ENCODE measurements at regions not wholly inside any gene's neighbourhood (a gene's known extent, or its start where the extent isn't known, plus 50 kb on each side); places are given as distances from the start of the nearest gene placed in this dataset.

GRCh38 chr16:59148769-59149155 lies 414.6 kb upstream of the GOT2 start:
- Histone ChIP-seq H3K27me3 (replicated peaks; ENCODE audit: insufficient read depth, low read length) (no peaks in the 10 kb centered on the region), H3K9me3 (replicated peaks; ENCODE audit: insufficient read depth, low read length) (no peaks in the 10 kb centered on the region), H3K4me1 (ENCODE audit: low read length) (no peaks in the 10 kb centered on the region), H3K27ac (ENCODE audit: low read length) (no peak overlapping the region), H2AFZ (ENCODE audit: low read length) (no peak overlapping the region), H3K4me2 (ENCODE audit: low read depth, low read length) (no peak overlapping the region), H3K36me3 (replicated peaks; ENCODE audit: insufficient read depth, low read length) (no peaks in the 10 kb centered on the region), H3K9ac (ENCODE audit: low read length) (no peak overlapping the region), H3F3A (ENCODE audit: insufficient read depth, low read length) (no peaks in the 10 kb centered on the region), H3K4me3 (ENCODE audit: low read length) (no peak overlapping the region), H3K9me2 (replicated peaks; ENCODE audit: insufficient read depth, low read length) (no peaks in the 10 kb centered on the region), H3K79me2 (ENCODE audit: low read length) (no peaks in the 10 kb centered on the region), H4K20me1 (ENCODE audit: insufficient read depth, low read length) (no peaks in the 10 kb centered on the region)
- TF ChIP-seq, protein P1, sequence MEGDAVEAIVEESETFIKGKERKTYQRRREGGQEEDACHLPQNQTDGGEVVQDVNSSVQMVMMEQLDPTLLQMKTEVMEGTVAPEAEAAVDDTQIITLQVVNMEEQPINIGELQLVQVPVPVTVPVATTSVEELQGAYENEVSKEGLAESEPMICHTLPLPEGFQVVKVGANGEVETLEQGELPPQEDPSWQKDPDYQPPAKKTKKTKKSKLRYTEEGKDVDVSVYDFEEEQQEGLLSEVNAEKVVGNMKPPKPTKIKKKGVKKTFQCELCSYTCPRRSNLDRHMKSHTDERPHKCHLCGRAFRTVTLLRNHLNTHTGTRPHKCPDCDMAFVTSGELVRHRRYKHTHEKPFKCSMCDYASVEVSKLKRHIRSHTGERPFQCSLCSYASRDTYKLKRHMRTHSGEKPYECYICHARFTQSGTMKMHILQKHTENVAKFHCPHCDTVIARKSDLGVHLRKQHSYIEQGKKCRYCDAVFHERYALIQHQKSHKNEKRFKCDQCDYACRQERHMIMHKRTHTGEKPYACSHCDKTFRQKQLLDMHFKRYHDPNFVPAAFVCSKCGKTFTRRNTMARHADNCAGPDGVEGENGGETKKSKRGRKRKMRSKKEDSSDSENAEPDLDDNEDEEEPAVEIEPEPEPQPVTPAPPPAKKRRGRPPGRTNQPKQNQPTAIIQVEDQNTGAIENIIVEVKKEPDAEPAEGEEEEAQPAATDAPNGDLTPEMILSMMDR (IDR thresholded peaks at IDR 0.05; ENCODE audit: low read length) = no peak
- TF ChIP-seq EZH2phosphoT487 (IDR thresholded peaks at IDR 0.05; ENCODE audit: low read length) (no peak), EZH2 (optimal IDR thresholded peaks at IDR 0.05; ENCODE audit: low read depth, low read length) (no peak)
- no peak for DNase-seq

- no peaks in the 10 kb centered on the region for H3K79me2 ChIP-seq (ENCODE audit: low read length)
- TF ChIP-seq, protein P1 (IDR thresholded peaks at IDR 0.05; ENCODE audit: low read length) = no peak
- TF ChIP-seq EZH2 (optimal IDR thresholded peaks at IDR 0.05; ENCODE audit: low read depth, low read length) (no peak), EZH2phosphoT487 (IDR thresholded peaks at IDR 0.05; ENCODE audit: low read length) (no peak)
- H3F3A ChIP-seq (ENCODE audit: insufficient read depth, low read length) = no peaks in the 10 kb centered on the region
- no peak for DNase-seq
- no peak overlapping the region for H3K4me2 ChIP-seq (ENCODE audit: low read depth, low read length)
- H4K20me1 ChIP-seq (ENCODE audit: insufficient read depth, low read length) = no peaks in the 10 kb centered on the region
- H2AFZ ChIP-seq (ENCODE audit: low read length) = no peak overlapping the region
- H3K4me1 ChIP-seq (ENCODE audit: low read length) = no peaks in the 10 kb centered on the region
- H3K27ac ChIP-seq (ENCODE audit: low read length) = no peak overlapping the region
- H3K36me3 ChIP-seq (replicated peaks; ENCODE audit: insufficient read depth, low read length) = no peaks in the 10 kb centered on the region
- H3K9me3 ChIP-seq (replicated peaks; ENCODE audit: insufficient read depth, low read length) = no peaks in the 10 kb centered on the region
- no peaks in the 10 kb centered on the region for H3K27me3 ChIP-seq (replicated peaks; ENCODE audit: insufficient read depth, low read length)
- no peak overlapping the region for H3K9ac ChIP-seq (ENCODE audit: low read length)
- H3K4me3 ChIP-seq (ENCODE audit: low read length) = no peak overlapping the region
- no peaks in the 10 kb centered on the region for H3K9me2 ChIP-seq (replicated peaks; ENCODE audit: insufficient read depth, low read length)
Observed at GRCh38 chr16:59148056-59148768, 414.1 kb upstream of the GOT2 start.

DNA sequence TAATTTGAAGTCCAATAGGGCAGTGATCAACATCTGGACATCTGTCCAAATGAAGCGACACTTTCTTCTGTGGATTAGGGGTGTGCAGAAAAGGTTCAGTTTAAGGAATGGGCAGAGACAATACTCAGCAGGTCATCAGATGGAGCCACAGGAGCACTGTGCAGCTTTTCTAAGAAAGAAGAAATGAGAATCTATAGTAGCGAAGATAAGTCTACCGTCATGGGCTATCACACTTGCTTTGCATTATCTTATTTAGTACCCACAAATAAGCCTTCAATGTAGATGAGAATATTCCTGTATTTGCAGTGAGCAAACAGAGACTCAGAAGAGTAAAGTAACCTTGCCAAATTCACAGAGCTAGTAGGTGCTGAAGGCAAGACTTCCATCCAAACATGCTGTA lies 412.0 kb upstream of the GOT2 start:
- DNase-seq = no peak
- no peak overlapping the region for H3K9ac ChIP-seq (ENCODE audit: low read length)
- H3F3A ChIP-seq (ENCODE audit: insufficient read depth, low read length) = no peaks in the 10 kb centered on the region
- TF ChIP-seq, protein P1 (IDR thresholded peaks at IDR 0.05; ENCODE audit: low read length) = no peak
- TF ChIP-seq EZH2phosphoT487 (IDR thresholded peaks at IDR 0.05; ENCODE audit: low read length) = no peak
- TF ChIP-seq EZH2 (optimal IDR thresholded peaks at IDR 0.05; ENCODE audit: low read depth, low read length) = no peak
- no peaks in the 10 kb centered on the region for H3K27me3 ChIP-seq (replicated peaks; ENCODE audit: insufficient read depth, low read length)
- H3K4me3 ChIP-seq (ENCODE audit: low read length) = no peak overlapping the region
- no peak overlapping the region for H3K27ac ChIP-seq (ENCODE audit: low read length)
- H4K20me1 ChIP-seq (ENCODE audit: insufficient read depth, low read length) = no peaks in the 10 kb centered on the region
- H3K4me2 ChIP-seq (ENCODE audit: low read depth, low read length) = no peak overlapping the region
- no peak overlapping the region for H2AFZ ChIP-seq (ENCODE audit: low read length)
- H3K9me2 ChIP-seq (replicated peaks; ENCODE audit: insufficient read depth, low read length) = no peaks in the 10 kb centered on the region
- no peaks in the 10 kb centered on the region for H3K9me3 ChIP-seq (replicated peaks; ENCODE audit: insufficient read depth, low read length)
- H3K79me2 ChIP-seq (ENCODE audit: low read length) = no peaks in the 10 kb centered on the region
- no peaks in the 10 kb centered on the region for H3K4me1 ChIP-seq (ENCODE audit: low read length)
- H3K36me3 ChIP-seq (replicated peaks; ENCODE audit: insufficient read depth, low read length) = no peaks in the 10 kb centered on the region
